ENCODE measurements at regions not wholly inside any gene's neighbourhood (a gene's known extent, or its start where the extent isn't known, plus 50 kb on each side); places are given as distances from the start of the nearest gene placed in this dataset.

- TF ChIP-seq CTCF (IDR thresholded peaks at IDR 0.05; ENCODE audit: low read depth, low read length) (no peak), POLR2A (IDR thresholded peaks at IDR 0.05; ENCODE audit: extremely low read depth, insufficient read length) (no peak), MAX (IDR thresholded peaks at IDR 0.05; ENCODE audit: low read depth, low read length) (no peak), MYC (IDR thresholded peaks at IDR 0.05; ENCODE audit: low read depth, low read length) (no peak)
Measured at GRCh38 chr18:64259871-64260270, 111.0 kb upstream of the LINC00305 start.
